ENCODE measurements at regions not wholly inside any gene's neighbourhood (a gene's known extent, or its start where the extent isn't known, plus 50 kb on each side); places are given as distances from the start of the nearest gene placed in this dataset.

DNA sequence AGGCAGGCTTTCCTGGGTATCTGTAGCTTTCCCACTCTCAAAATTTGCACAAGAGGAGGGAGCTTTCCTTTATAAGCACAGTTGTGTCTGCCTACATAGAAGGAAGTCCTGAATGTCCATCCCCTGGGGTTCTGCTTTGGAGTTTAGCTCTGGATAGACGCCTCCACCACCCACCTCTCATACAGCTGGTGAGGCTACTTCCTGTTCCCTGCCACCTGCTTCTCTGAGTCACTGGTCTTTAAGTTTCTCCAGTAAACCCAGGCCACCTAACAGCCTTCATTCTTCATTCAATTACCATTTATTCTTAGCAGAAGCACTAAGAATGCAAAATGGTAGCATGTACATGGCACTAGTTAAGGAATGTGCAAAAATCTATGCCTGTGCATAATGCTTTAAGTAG is 407.8 kb downstream of the CDH2 start:
- CTCF ChIA-PET, result no interaction called here
- POLR2A ChIA-PET, result no interaction called here

DNA sequence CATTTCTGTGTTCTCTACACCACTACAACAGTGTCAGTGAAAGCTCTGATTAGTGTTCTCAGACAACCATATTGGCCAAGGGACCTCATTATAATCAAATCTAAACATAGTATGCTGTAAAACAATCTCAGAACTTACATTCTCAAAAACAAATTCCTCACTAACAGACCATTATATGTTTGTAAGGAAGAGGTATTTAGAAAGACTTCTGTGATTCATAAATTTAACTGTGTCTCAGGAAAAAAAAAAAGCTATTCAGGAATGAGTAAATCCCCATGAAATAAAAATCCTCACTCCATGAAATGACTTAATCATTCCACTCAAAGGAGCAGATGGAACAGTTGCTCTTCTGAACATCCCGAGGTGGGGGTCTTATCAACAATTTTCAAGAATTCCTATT is 413.0 kb downstream of the CDH2 start:
- TF ChIP-seq ELF1 (IDR thresholded peaks at IDR 0.05; ENCODE audit: borderline replicate concordance, low read depth) (no peak), MAX (IDR thresholded peaks at IDR 0.05) (no peak), POLR2A (IDR thresholded peaks at IDR 0.05; ENCODE audit: borderline replicate concordance, extremely low read depth, insufficient read depth, insufficient read length) (no peak), SIN3A (IDR thresholded peaks at IDR 0.05; ENCODE audit: low read depth) (no peak), FOSL1 (IDR thresholded peaks at IDR 0.05; ENCODE audit: low read depth) (no peak), CBX3 (IDR thresholded peaks at IDR 0.05; ENCODE audit: low read depth) (no peak), JUND (IDR thresholded peaks at IDR 0.05) (no peak)
- no peak overlapping the region for H3K9ac ChIP-seq (ENCODE audit: low read length)
- intact Hi-C loops (cut with micrococcal nuclease), result no loop called here

More for the DNA sequence above, 407.8 kb downstream of the CDH2 start:
- Histone ChIP-seq H3K9ac (ENCODE audit: low read length) (no peak overlapping the region), H3K27ac (ENCODE audit: low read depth, low read length) (no peak overlapping the region), H3K4me3 (replicated peaks in 1 of 2; ENCODE audit: low read depth in 1 of 2, low read length in 2 of 2) (no peak overlapping the region), H3K36me3 (ENCODE audit: control insufficient read depth in 1 of 2, insufficient read depth in 2 of 2, low read length in 2 of 2) (no peaks in the 10 kb centered on the region), H3K79me2 (ENCODE audit: insufficient read depth, low read length) (no peaks in the 10 kb centered on the region), H3K4me1 (ENCODE audit: control insufficient read depth in 1 of 2, insufficient read depth in 2 of 2, low read length in 2 of 2) (no peaks in the 10 kb centered on the region), H3K9me3 (ENCODE audit: control insufficient read depth in 1 of 2, insufficient read depth in 1 of 2, low read depth in 1 of 2, low read length in 2 of 2) (0 out of 4 replicates have a peak, but pooled peaks cover 0 to 3% of the 10 kb centered on the region in 2 experiments), H3K27me3 (ENCODE audit: insufficient read depth, low read length) (no peaks in the 10 kb centered on the region), H2AFZ (ENCODE audit: low read depth, low read length, poor library complexity, severe bottlenecking) (no peak overlapping the region), H3K4me2 (ENCODE audit: low read length) (no peak overlapping the region), H4K20me1 (ENCODE audit: insufficient read depth) (no peaks in the 10 kb centered on the region), H3K9me2 (ENCODE audit: insufficient read depth) (no peaks in the 10 kb centered on the region)
- no peak for DNase-seq (ENCODE audit: low read depth, low spot score)
- RAD21 ChIA-PET (ENCODE audit: low non-redundant PET in 1 of 2, low total read pairs in 2 of 2, uncharacterized antibody in 2 of 2, unreplicated experiment in 2 of 2), result no interaction called here
- ATAC-seq, result no peak
- no peak for TF ChIP-seq CBX3 (IDR thresholded peaks at IDR 0.05; ENCODE audit: low read depth)
- no peak for TF ChIP-seq POLR2A (IDR thresholded peaks at IDR 0.05; ENCODE audit: borderline replicate concordance, extremely low read depth, insufficient read depth, insufficient read length)
- TF ChIP-seq RAD21 (IDR thresholded peaks at IDR 0.05; ENCODE audit: low read depth), result no peak
- TF ChIP-seq SP1 (IDR thresholded peaks at IDR 0.05; ENCODE audit: low read depth), result no peak
- no peak for TF ChIP-seq POLR2AphosphoS5 (IDR thresholded peaks at IDR 0.05; ENCODE audit: low read depth, low read length)
- no peak for TF ChIP-seq YY1 (IDR thresholded peaks at IDR 0.05; ENCODE audit: extremely low read depth, insufficient replicate concordance, low read depth, low read length)
- TF ChIP-seq FOSL1 (IDR thresholded peaks at IDR 0.05; ENCODE audit: low read depth), result no peak
- no peak for TF ChIP-seq JUND (IDR thresholded peaks at IDR 0.05)
- intact Hi-C loops (cut with micrococcal nuclease), result no loop called here
- no TSS peak for BruUV-seq (replicated peaks)

More for the DNA sequence above, 413.0 kb downstream of the CDH2 start:
- H4K20me1 ChIP-seq (ENCODE audit: insufficient read depth), result no peaks in the 10 kb centered on the region
- ATAC-seq (no peak), DNase-seq (ENCODE audit: low read depth, low spot score) (no peak)
- H2AFZ ChIP-seq (ENCODE audit: low read depth, low read length, poor library complexity, severe bottlenecking), result no peak overlapping the region
- no peaks in the 10 kb centered on the region for H3K9me3 ChIP-seq (ENCODE audit: control insufficient read depth in 1 of 2, insufficient read depth in 1 of 2, low read depth in 1 of 2, low read length in 2 of 2)
- H3K4me2 ChIP-seq (ENCODE audit: low read length), result no peak overlapping the region
- CTCF ChIA-PET, result no interaction called here
- no peak overlapping the region for H3K4me3 ChIP-seq (replicated peaks in 1 of 2; ENCODE audit: low read depth in 1 of 2, low read length in 2 of 2)
- no peaks in the 10 kb centered on the region for H3K9me2 ChIP-seq (ENCODE audit: insufficient read depth)
- no peaks in the 10 kb centered on the region for H3K27me3 ChIP-seq (ENCODE audit: insufficient read depth, low read length)
- no peak overlapping the region for H3K27ac ChIP-seq (ENCODE audit: low read depth, low read length)
- H3K4me1 ChIP-seq (ENCODE audit: control insufficient read depth in 1 of 2, insufficient read depth in 2 of 2, low read length in 2 of 2), result no peaks in the 10 kb centered on the region
- no peaks in the 10 kb centered on the region for H3K79me2 ChIP-seq (ENCODE audit: insufficient read depth, low read length)
- RAD21 ChIA-PET (ENCODE audit: low non-redundant PET in 1 of 2, low total read pairs in 2 of 2, uncharacterized antibody in 2 of 2, unreplicated experiment in 2 of 2), result no interaction called here
- no TSS peak for BruUV-seq (replicated peaks)
- POLR2A ChIA-PET, result no interaction called here
- H3K36me3 ChIP-seq (ENCODE audit: control insufficient read depth in 1 of 2, insufficient read depth in 2 of 2, low read length in 2 of 2), result no peaks in the 10 kb centered on the region

Data from HCT116 (cell line).